Activated CD4-positive, alpha-beta T cell treated with anti-CD3 and anti-CD28 coated beads, Interleukin-2, amount 50 U/mL, for 4 hours (primary cell): ENCODE measurements at regions not wholly inside any gene's neighbourhood (a gene's known extent, or its start where the extent isn't known, plus 50 kb on each side); places are given as distances from the start of the nearest gene placed in this dataset.
"Not testable (repeated sequence)": the region's sequence is repeated elsewhere in the genome, so short reads cannot be mapped to it uniquely, and the experiment has no call there.

Source experiments
- DNase-seq, 2 experiments: peaks; one replicate each; pipeline ENCODE4 v3.0.0-alpha.2; 2020

- no peak for DNase-seq
Observed at GRCh38 chr10:130707389-130707979, 571.3 kb downstream of the GLRX3 start.

- no peak for DNase-seq
Observed at GRCh38 chr10:130708465-130709070, 572.4 kb downstream of the GLRX3 start.

- DNase-seq = no peak
Observed at GRCh38 chr10:130709415-130709814, 573.2 kb downstream of the GLRX3 start.

GRCh38 chr10:130711072-130711471, 574.9 kb downstream of the GLRX3 start:
- DNase-seq = no peak

- DNase-seq = no peak
Observed at GRCh38 chr10:130713135-130713534, 576.9 kb downstream of the GLRX3 start.

GRCh38 chr10:130713731-130714130, 577.5 kb downstream of the GLRX3 start:
- no peak for DNase-seq

- no peak for DNase-seq
Observed at GRCh38 chr10:130714742-130715467, 578.7 kb downstream of the GLRX3 start.

GRCh38 chr10:130715686-130716670, 579.8 kb downstream of the GLRX3 start:
- no peak for DNase-seq

- no peak for DNase-seq
Observed at GRCh38 chr10:130717083-130717482, 580.9 kb downstream of the GLRX3 start.

- DNase-seq = not testable (repeated sequence)
Observed at GRCh38 chr10:130718744-130719447, 582.7 kb downstream of the GLRX3 start.

- no peak for DNase-seq
Observed at GRCh38 chr10:130719448-130719752, 583.2 kb downstream of the GLRX3 start.

- DNase-seq = no peak
Observed at GRCh38 chr10:130720235-130720634, 584.0 kb downstream of the GLRX3 start.

GRCh38 chr10:130721971-130722370, 585.8 kb downstream of the GLRX3 start:
- no peak for DNase-seq

GRCh38 chr10:130723704-130724103, 587.5 kb downstream of the GLRX3 start:
- no peak for DNase-seq

GRCh38 chr10:130725474-130725970, 586.0 kb downstream of the TCERG1L start:
- no peak for DNase-seq

GRCh38 chr10:130726996-130727725, 584.4 kb downstream of the TCERG1L start:
- DNase-seq = no peak

GRCh38 chr10:130727766-130728490, 583.6 kb downstream of the TCERG1L start:
- no peak for DNase-seq

- DNase-seq = no peak
Observed at GRCh38 chr10:130728531-130729215, 582.8 kb downstream of the TCERG1L start.

- DNase-seq = no peak
Observed at GRCh38 chr10:130729876-130730275, 581.6 kb downstream of the TCERG1L start.

GRCh38 chr10:130737186-130737585, 574.3 kb downstream of the TCERG1L start:
- no peak for DNase-seq
